HFF-Myc (cell line): ENCODE measurements at regions not wholly inside any gene's neighbourhood (a gene's known extent, or its start where the extent isn't known, plus 50 kb on each side); places are given as distances from the start of the nearest gene placed in this dataset.

Experiments used
- DNase-seq: peaks from one replicate; pipeline ENCODE4 v3.0.0-alpha.2; 2011; ENCODE audit warnings: low read depth; ENCODE audit errors: extremely low read depth
- H3K4me3 ChIP-seq: replicated peaks from 2 replicates; pipeline ENCODE4 v1.5.1; 2011; ENCODE audit warnings: low read depth, mild to moderate bottlenecking, control low read depth, low read length
- TF ChIP-seq, protein P1 (sequence below): IDR thresholded peaks from 2 replicates; pipeline ENCODE4 v1.5.1; 2012; ENCODE audit warnings: mild to moderate bottlenecking, low read depth, low read length, control low read depth; ENCODE audit errors: missing control alignments

DNA sequence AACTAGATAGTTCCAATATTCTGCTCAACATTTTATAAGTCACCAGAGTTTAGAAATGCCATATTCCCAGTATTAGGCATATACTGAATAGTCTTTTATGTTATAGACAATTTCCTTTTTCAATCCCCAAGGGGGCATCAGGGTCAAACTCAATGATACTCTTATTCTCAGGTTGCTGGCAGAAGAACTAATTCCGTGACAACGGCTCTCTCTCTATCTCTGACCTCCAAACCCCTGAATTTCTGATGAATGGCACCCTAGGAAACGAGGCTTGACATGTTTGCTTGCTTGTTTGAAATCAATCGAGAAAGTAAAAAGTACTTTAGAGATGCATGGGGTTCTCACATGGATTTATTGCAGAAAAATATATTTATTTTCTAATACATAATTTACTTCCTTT is 160.1 kb downstream of the CASP12 start:
- H3K4me3 ChIP-seq = no peak overlapping the region
- no peak for DNase-seq
- TF ChIP-seq, protein P1, sequence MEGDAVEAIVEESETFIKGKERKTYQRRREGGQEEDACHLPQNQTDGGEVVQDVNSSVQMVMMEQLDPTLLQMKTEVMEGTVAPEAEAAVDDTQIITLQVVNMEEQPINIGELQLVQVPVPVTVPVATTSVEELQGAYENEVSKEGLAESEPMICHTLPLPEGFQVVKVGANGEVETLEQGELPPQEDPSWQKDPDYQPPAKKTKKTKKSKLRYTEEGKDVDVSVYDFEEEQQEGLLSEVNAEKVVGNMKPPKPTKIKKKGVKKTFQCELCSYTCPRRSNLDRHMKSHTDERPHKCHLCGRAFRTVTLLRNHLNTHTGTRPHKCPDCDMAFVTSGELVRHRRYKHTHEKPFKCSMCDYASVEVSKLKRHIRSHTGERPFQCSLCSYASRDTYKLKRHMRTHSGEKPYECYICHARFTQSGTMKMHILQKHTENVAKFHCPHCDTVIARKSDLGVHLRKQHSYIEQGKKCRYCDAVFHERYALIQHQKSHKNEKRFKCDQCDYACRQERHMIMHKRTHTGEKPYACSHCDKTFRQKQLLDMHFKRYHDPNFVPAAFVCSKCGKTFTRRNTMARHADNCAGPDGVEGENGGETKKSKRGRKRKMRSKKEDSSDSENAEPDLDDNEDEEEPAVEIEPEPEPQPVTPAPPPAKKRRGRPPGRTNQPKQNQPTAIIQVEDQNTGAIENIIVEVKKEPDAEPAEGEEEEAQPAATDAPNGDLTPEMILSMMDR = no peak

DNA sequence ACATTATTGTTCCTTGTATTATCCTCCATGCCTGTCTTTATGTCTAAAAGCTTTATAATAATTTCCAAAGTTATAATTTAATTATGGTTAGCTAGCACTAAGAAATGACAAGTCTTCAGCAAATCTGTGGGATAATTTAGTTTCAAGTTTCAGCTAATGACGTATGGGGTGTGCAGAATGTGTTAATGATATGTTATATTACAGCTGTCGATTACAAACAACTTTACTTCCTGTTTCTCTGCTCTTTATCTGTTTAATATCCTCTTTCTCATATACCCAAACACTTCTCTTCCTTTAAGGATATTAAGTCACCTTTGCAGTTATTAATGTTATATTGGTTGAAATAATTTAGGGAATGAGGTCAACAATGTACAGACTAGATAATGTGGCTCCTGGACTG is 161.8 kb downstream of the CASP12 start:
- DNase-seq = no peak
- H3K4me3 ChIP-seq = no peak overlapping the region
- TF ChIP-seq, protein P1 = no peak

DNA sequence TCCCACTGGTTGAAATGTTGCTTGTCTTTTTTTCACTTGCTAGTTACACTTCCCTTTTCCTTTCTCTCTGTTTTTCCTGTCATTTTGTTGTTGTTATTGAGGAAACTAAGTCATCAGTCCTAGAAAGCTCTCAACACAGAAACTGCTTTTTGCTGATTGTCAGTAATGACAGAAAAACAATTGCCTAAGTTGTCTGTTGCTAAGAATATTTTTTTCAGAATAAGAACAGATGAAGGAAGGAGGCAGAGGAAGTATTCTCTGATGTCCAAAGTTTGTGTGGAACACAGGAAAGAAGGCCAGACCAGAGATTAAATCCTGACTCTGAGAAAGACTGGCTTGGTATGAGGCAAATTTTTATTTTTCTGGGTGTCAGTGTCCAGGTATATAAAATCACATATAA is 163.3 kb downstream of the CASP12 start:
- TF ChIP-seq, protein P1 = no peak
- no peak for DNase-seq
- H3K4me3 ChIP-seq = no peak overlapping the region

DNA sequence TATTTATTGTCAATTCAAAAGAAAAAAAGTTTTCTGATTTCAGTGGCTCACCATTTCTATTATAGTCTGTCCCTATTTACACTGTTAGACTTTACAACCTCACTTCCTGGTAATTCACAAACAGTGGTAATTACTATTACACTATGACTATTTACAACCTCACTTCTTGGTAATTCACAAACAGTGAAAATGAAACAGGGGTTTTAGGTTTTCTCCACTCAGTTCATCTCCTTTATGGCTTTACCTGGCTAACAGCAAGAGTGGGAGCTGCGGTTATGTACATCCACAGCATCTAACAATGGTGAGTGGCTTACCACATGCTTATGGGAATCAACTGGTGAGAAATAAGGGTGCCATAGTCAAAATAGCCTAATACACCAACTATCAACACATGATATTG is 166.4 kb downstream of the CASP12 start:
- no peak overlapping the region for H3K4me3 ChIP-seq
- no peak for DNase-seq
- TF ChIP-seq, protein P1 = no peak

DNA sequence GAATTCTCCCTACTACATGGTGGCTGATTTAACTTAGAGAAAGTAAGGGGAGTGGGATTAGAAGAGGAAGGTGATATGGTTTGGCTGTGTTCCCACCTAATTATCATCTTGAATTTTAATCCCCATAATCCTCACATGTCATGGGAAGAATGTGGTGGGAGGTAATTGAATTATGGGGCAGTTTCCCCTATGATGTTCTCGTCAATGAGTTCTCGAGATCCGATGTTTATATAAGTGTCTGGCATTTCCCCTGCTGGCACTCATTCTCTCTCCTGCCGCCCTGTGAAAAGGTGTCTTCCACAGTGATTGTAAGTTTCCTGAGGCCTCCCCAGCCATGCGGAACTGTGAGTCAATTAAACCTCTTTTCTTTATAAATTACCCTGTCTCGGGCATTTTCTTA is 169.3 kb downstream of the CASP12 start:
- H3K4me3 ChIP-seq = no peak overlapping the region
- TF ChIP-seq, protein P1 = no peak
- no peak for DNase-seq

DNA sequence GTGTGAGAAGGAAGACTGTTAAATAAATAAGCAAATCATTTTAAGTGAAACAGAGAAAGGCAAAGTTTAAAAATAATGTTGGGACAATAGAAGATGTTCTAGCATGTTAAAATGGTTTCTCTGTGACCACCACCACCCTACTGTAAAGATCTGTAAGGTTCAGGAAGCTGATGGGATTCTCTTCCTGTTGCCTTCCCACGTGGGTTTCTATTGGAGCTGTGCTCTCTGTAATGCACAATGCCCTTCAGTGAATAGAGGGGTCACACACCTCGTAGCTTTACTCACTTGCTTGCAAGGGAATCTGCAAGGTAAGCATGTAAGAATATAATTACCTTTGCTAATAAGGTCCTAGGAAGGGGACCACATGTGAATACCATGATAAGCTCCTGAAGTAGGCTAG is 170.5 kb downstream of the CASP12 start:
- DNase-seq = no peak
- TF ChIP-seq, protein P1 = no peak
- no peak overlapping the region for H3K4me3 ChIP-seq

DNA sequence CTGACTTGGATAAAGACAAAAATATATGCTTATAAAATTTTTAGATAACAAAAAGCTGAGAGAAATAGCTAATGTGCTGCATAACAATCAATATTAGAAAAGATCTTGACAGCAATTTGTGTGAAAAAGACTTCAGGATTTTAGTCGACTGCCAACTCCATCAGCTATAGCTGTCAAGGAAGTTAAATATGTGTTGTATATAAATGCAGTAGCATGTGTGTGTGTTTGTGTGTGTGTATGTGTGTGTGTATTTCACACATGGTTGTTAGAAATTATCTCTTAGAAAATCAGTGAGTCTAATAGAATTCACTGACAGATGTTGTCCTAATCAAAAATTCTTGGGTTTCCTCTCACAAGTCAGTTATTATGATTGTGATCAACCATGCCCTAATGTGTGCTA is 171.2 kb downstream of the CASP12 start:
- DNase-seq = no peak
- TF ChIP-seq, protein P1 = no peak
- no peak overlapping the region for H3K4me3 ChIP-seq
